ENCODE measurements at regions not wholly inside any gene's neighbourhood (a gene's known extent, or its start where the extent isn't known, plus 50 kb on each side); places are given as distances from the start of the nearest gene placed in this dataset.

GRCh38 chr14:78071016-78071549 lies 99.1 kb upstream of the NRXN3 start:
- TF ChIP-seq CTCF (IDR thresholded peaks at IDR 0.05) (no peak), POLR2A (IDR thresholded peaks at IDR 0.05) (no peak)

Data from esophagus squamous epithelium (tissue), 4 donors.